Ureter (tissue), 1 donor: ENCODE measurements at regions not wholly inside any gene's neighbourhood (a gene's known extent, or its start where the extent isn't known, plus 50 kb on each side); places are given as distances from the start of the nearest gene placed in this dataset.

Source experiments
- DNase-seq: peaks from one replicate; pipeline ENCODE4 v3.0.0-alpha.2; 2020; ENCODE audit warnings: low spot score
- donor health status: DM: yes; HTN: yes; CAD: no.

GRCh38 chr3:162007722-162008121 lies 511.1 kb downstream of the OTOL1 start:
- no peak for DNase-seq

- DNase-seq: no peak
These were observed 516.0 kb downstream of the OTOL1 start for GRCh38 chr3:162012633-162013032.

GRCh38 chr3:162014284-162014683 lies 517.7 kb downstream of the OTOL1 start:
- DNase-seq: no peak

- no peak for DNase-seq
These were observed 519.2 kb downstream of the OTOL1 start for GRCh38 chr3:162015856-162016255.

GRCh38 chr3:162019817-162020216 lies 523.2 kb downstream of the OTOL1 start:
- no peak for DNase-seq

GRCh38 chr3:162021206-162021605 lies 524.6 kb downstream of the OTOL1 start:
- no peak for DNase-seq

- DNase-seq: no peak
These were observed 526.3 kb downstream of the OTOL1 start for GRCh38 chr3:162022911-162023310.

- DNase-seq: no peak
These were observed 533.1 kb downstream of the OTOL1 start for GRCh38 chr3:162029736-162030135.

- no peak for DNase-seq
These were observed 537.8 kb downstream of the OTOL1 start for GRCh38 chr3:162034368-162034767.

GRCh38 chr3:162041622-162042021 lies 545.0 kb downstream of the OTOL1 start:
- DNase-seq: no peak

- DNase-seq: no peak
These were observed 556.0 kb downstream of the OTOL1 start for GRCh38 chr3:162052636-162053035.

- no peak for DNase-seq
These were observed 576.1 kb downstream of the OTOL1 start for GRCh38 chr3:162072656-162073164.

- no peak for DNase-seq
These were observed 576.9 kb downstream of the OTOL1 start for GRCh38 chr3:162073422-162073975.

GRCh38 chr3:162077108-162077507 lies 580.5 kb downstream of the OTOL1 start:
- no peak for DNase-seq

- no peak for DNase-seq
These were observed 585.9 kb downstream of the OTOL1 start for GRCh38 chr3:162082516-162082915.

GRCh38 chr3:162087361-162087760 lies 590.8 kb downstream of the OTOL1 start:
- DNase-seq: no peak

GRCh38 chr3:162092751-162093150 lies 596.1 kb downstream of the OTOL1 start:
- DNase-seq: no peak

- DNase-seq: no peak
These were observed 597.7 kb downstream of the OTOL1 start for GRCh38 chr3:162094301-162094700.

GRCh38 chr3:162096874-162097273 lies 600.3 kb downstream of the OTOL1 start:
- no peak for DNase-seq

- DNase-seq: no peak
These were observed 607.2 kb downstream of the OTOL1 start for GRCh38 chr3:162103808-162104207.

GRCh38 chr3:162111861-162112260 lies 615.3 kb downstream of the OTOL1 start:
- DNase-seq: no peak

- DNase-seq: no peak
These were observed 616.1 kb downstream of the OTOL1 start for GRCh38 chr3:162112719-162113118.

GRCh38 chr3:162117961-162118360 lies 621.4 kb downstream of the OTOL1 start:
- no peak for DNase-seq

GRCh38 chr3:162119651-162120050 lies 623.0 kb downstream of the OTOL1 start:
- no peak for DNase-seq
